ENCODE measurements at regions not wholly inside any gene's neighbourhood (a gene's known extent, or its start where the extent isn't known, plus 50 kb on each side); places are given as distances from the start of the nearest gene placed in this dataset.
"Not testable (repeated sequence)": the region's sequence is repeated elsewhere in the genome, so short reads cannot be mapped to it uniquely, and the experiment has no call there.

- H3K27ac ChIP-seq = no peak overlapping the region
- TF ChIP-seq CTCF (conservative IDR thresholded peaks at IDR 0.05) = no peak
Measured at GRCh38 chr7:27434756-27435400, 192.3 kb downstream of the EVX1 start.

- TF ChIP-seq CTCF (conservative IDR thresholded peaks at IDR 0.05) = no peak
- no peak overlapping the region for H3K27ac ChIP-seq
Measured at GRCh38 chr7:27435461-27435860, 192.9 kb downstream of the EVX1 start.

GRCh38 chr7:27438881-27439589 is 196.4 kb downstream of the EVX1 start:
- TF ChIP-seq CTCF (conservative IDR thresholded peaks at IDR 0.05) = no peak
- no peak overlapping the region for H3K27ac ChIP-seq

GRCh38 chr7:27442455-27442854 is 199.9 kb downstream of the EVX1 start:
- no peak for TF ChIP-seq CTCF (conservative IDR thresholded peaks at IDR 0.05)
- H3K27ac ChIP-seq = no peak overlapping the region

- H3K27ac ChIP-seq = not testable (repeated sequence)
Measured at GRCh38 chr7:27449046-27449445, 206.4 kb downstream of the EVX1 start.

GRCh38 chr7:27453702-27454405 is 208.8 kb downstream of the HIBADH start:
- no peak for TF ChIP-seq CTCF (conservative IDR thresholded peaks at IDR 0.05)

GRCh38 chr7:27457120-27457519 is 205.6 kb downstream of the HIBADH start:
- not testable (repeated sequence) for H3K27ac ChIP-seq

More at GRCh38 chr7:27453702-27454405, 208.8 kb downstream of the HIBADH start:
- no peak overlapping the region for H3K27ac ChIP-seq

- not testable (repeated sequence) for H3K27ac ChIP-seq
Measured at GRCh38 chr7:27457603-27458565, 204.8 kb downstream of the HIBADH start.
